ENCODE measurements at regions not wholly inside any gene's neighbourhood (a gene's known extent, or its start where the extent isn't known, plus 50 kb on each side); places are given as distances from the start of the nearest gene placed in this dataset.
A peak's percentile ranks its signal among the peaks of the same experiment; 100 is the strongest.

GRCh38 chr21:35510957-35511695 is 462.0 kb upstream of the RUNX1 start:
- Histone ChIP-seq H3K27ac (no peak overlapping the region), H3K4me3 (no peak overlapping the region), H3K36me3 (no peaks in the 10 kb centered on the region), H3K27me3 (replicated peaks in 1 of 7) (peaks cover 0 to 8% (median 0%) of the 10 kb centered on the region in 7 donors), H3K9me3 (no peaks in the 10 kb centered on the region), H3K4me1 (peaks cover 0 to 14% (median 4%) of the 10 kb centered on the region in 6 donors)
- DNase-seq: no peak
- TF ChIP-seq POLR2AphosphoS5 (IDR thresholded peaks at IDR 0.05): no peak
- TF ChIP-seq, protein P1, sequence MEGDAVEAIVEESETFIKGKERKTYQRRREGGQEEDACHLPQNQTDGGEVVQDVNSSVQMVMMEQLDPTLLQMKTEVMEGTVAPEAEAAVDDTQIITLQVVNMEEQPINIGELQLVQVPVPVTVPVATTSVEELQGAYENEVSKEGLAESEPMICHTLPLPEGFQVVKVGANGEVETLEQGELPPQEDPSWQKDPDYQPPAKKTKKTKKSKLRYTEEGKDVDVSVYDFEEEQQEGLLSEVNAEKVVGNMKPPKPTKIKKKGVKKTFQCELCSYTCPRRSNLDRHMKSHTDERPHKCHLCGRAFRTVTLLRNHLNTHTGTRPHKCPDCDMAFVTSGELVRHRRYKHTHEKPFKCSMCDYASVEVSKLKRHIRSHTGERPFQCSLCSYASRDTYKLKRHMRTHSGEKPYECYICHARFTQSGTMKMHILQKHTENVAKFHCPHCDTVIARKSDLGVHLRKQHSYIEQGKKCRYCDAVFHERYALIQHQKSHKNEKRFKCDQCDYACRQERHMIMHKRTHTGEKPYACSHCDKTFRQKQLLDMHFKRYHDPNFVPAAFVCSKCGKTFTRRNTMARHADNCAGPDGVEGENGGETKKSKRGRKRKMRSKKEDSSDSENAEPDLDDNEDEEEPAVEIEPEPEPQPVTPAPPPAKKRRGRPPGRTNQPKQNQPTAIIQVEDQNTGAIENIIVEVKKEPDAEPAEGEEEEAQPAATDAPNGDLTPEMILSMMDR (IDR thresholded peaks at IDR 0.05 in 8 of 11, conservative IDR thresholded peaks at IDR 0.05 in 3 of 11): no peak
- no peak for TF ChIP-seq POLR2A (IDR thresholded peaks at IDR 0.05)
- 68 to 86% (median 77%) methylated on average over 6 of the region's 6 CpGs for WGBS, 5 donors
- intact Hi-C loops (cut with DNase I; ENCODE audit: low total_unique reads): no loop called here

DNA sequence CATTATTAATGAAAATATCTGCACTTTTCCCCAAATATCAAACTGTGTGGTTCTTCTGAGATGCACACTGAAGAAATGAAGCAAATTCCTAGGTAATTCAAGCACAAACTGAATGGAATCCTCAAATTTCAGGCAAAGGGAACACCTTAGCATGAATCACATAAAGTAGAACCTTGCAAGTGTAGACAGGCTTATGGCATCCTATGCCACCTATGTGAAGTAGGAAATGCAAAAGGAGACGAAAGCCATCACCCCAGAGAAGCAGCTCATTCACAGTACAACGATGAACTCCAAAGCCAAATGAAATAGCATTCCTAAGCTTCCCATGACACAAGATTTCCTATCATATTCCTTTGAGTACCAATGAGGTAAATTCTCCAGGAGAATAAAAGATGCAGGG is 461.2 kb upstream of the RUNX1 start:
- intact Hi-C loops (cut with DNase I; ENCODE audit: low total_unique reads): no loop called here

DNA sequence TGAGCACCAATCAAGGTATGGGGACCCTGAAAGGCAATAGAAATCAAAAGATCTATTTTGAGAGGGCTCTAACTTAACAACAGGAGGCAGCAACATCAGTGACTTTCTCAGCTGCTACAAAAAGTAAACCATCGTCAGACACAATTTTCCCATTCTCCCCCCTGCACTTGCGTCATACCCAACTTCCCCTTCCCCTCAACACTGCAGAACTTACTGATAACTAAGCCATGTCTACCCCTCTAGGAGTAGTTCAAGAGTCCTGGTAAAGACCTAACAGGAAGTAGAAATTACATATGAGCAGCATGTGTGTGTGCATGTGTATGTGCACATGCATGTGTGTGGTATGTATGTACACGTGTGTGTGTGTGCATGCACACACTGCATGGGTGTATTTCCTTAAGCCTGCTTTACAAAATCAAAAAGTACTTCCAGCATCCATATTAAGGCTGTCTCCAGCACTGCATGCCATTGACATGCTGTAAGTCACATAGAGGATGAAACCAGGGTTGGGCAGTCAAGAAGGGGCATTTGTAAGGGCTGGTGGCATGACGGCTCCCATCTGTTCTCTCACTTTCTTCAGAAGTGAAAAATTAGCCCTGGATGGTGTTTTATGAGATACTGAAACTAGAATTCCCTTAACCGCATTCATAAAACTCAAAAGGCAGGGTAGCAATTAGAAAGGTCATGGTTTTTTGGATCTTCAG is 460.1 kb upstream of the RUNX1 start:
- no peaks in the 10 kb centered on the region for H3K36me3 ChIP-seq
- intact Hi-C loops (cut with DNase I; ENCODE audit: low total_unique reads): no loop called here
- peak overlapping the region in 1 of 8 donors; percentile 38 for H3K4me3 ChIP-seq
- TF ChIP-seq POLR2A (IDR thresholded peaks at IDR 0.05) (no peak), POLR2AphosphoS5 (IDR thresholded peaks at IDR 0.05) (no peak)
- TF ChIP-seq, protein P1 (IDR thresholded peaks at IDR 0.05 in 8 of 11, conservative IDR thresholded peaks at IDR 0.05 in 3 of 11): no peak
- H3K27ac ChIP-seq: peak overlapping the region in 7 of 8 donors; percentile 24 to 90 (median 80)
- peaks cover 0 to 28% (median 9%) of the 10 kb centered on the region in 6 donors for H3K4me1 ChIP-seq
- no peak for DNase-seq
- H3K9me3 ChIP-seq: no peaks in the 10 kb centered on the region
- H3K27me3 ChIP-seq (replicated peaks in 1 of 7): peaks cover 0 to 8% (median 0%) of the 10 kb centered on the region in 7 donors
- 49 to 69% (median 56%) methylated on average over 5 of the region's 5 CpGs for WGBS, 5 donors

More for the DNA sequence above, 461.2 kb upstream of the RUNX1 start:
- H3K27me3 ChIP-seq (replicated peaks in 1 of 7): peaks cover 0 to 8% (median 0%) of the 10 kb centered on the region in 7 donors
- WGBS, 5 donors: 87 to 94% (median 90%) methylated on average over 2 of the region's 2 CpGs
- H3K4me3 ChIP-seq: no peak overlapping the region
- H3K9me3 ChIP-seq: no peaks in the 10 kb centered on the region
- no peak overlapping the region for H3K27ac ChIP-seq
- peaks cover 0 to 17% (median 4%) of the 10 kb centered on the region in 6 donors for H3K4me1 ChIP-seq
- H3K36me3 ChIP-seq: no peaks in the 10 kb centered on the region
- TF ChIP-seq, protein P1 (IDR thresholded peaks at IDR 0.05 in 8 of 11, conservative IDR thresholded peaks at IDR 0.05 in 3 of 11): no peak
- TF ChIP-seq POLR2AphosphoS5 (IDR thresholded peaks at IDR 0.05) (no peak), POLR2A (IDR thresholded peaks at IDR 0.05) (no peak)
- no peak for DNase-seq

Measured in spleen (tissue), 11 donors.